Stimulated activated CD8-positive, alpha-beta memory T cell treated with anti-CD3 and anti-CD28 coated beads, Interleukin-7, amount 100 ng/mL, for 48 hours (primary cell): ENCODE measurements at regions not wholly inside any gene's neighbourhood (a gene's known extent, or its start where the extent isn't known, plus 50 kb on each side); places are given as distances from the start of the nearest gene placed in this dataset.

Experiments used
- DNase-seq, 2 donors: peaks; one replicate each; pipeline ENCODE4 v3.0.0-alpha.2; 2020; ENCODE audit warnings: low read depth in 1 of 2; ENCODE audit errors: extremely low read depth in 1 of 2

GRCh38 chr2:57893347-57893746 lies 153.3 kb upstream of the VRK2 start:
- DNase-seq, result no peak

- DNase-seq, result no peak
These were observed 152.8 kb upstream of the VRK2 start for GRCh38 chr2:57893786-57894185.

GRCh38 chr2:57894381-57894780 lies 152.2 kb upstream of the VRK2 start:
- no peak for DNase-seq

DNA sequence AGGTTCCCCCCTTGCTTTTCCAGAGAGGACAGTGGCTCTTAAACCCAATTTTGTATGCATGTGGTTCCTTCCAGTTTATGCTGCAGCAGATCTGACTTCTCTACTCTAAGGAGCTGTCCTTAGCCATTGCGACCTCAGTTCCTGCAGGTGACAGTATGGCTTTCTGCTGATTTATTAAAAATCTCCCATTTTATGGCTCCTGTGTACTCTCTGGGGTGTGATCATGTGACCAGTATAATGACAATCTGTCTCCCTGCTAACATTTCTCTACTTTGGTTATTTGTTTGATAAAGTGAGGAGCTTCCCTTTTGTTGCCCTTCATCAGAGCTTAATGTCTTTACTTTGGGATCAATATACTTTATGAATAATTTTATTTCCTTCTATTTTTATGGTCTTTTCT lies 148.7 kb upstream of the VRK2 start:
- DNase-seq, result no peak

DNA sequence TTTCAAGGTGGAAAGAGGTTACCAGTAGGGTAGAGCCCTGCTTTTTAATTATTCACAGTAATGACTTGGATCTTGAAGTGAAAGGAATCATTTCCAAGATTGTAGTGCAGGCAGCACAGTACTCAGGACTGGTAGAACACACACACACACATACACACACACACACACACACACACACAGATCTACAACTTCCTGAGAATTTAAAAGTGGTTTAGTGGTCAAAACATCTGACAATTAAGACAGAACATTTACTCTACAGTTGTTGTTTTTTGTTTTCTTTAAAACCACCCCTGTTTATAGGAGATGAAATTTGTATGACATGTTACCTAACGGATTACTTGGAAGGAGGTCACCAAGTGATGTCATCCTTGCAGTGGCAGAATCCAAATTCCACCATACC lies 146.7 kb upstream of the VRK2 start:
- DNase-seq, result no peak

DNA sequence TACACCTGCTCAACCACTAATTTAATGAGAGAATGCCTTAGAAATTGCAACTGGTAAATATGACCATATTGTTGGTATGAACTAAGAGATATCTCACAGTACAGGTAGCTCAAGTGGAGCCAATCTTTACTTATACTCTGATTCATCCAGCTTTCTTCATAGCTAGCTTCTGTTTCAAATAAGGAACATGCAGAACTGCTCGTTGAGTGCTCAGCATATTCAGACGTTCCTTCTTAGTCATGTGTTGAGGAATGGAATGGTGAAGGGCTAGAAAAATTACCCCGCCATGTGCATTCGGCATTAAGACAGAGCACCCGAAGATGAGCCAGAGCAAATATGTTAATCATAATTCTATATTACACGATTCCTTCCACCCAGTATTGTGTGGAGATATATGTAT lies 144.0 kb upstream of the VRK2 start:
- no peak for DNase-seq

DNA sequence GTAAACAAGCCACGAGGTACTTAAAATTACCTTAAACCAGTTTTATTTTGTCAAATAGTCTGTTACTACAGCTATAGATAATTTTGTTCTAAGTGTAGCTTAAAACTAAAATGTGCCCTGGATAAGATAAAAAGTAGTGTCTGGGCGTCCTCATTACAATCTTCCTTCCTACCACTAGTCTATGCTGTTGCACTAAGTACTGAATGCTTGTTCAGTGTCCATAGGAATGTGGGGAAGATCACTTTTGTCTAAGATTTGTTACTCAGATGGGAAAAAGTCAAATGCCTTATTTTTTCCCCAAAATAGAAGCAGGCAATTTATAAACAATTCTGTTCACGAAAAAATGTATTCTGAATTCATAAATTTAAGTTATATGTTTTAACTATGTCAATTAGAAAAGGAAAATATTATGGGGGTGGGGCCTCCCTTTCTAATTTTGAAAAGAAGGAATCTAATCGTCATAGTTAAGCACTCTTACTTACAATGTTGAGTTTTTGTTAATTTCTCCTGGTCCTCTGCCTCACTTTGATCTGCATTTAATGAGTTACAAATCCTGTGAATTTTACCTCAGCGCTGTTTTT lies 140.4 kb upstream of the VRK2 start:
- no peak for DNase-seq

- DNase-seq, result no peak
These were observed 139.2 kb upstream of the VRK2 start for GRCh38 chr2:57907411-57907810.

- no peak for DNase-seq
These were observed 137.9 kb upstream of the VRK2 start for GRCh38 chr2:57908736-57909161.

DNA sequence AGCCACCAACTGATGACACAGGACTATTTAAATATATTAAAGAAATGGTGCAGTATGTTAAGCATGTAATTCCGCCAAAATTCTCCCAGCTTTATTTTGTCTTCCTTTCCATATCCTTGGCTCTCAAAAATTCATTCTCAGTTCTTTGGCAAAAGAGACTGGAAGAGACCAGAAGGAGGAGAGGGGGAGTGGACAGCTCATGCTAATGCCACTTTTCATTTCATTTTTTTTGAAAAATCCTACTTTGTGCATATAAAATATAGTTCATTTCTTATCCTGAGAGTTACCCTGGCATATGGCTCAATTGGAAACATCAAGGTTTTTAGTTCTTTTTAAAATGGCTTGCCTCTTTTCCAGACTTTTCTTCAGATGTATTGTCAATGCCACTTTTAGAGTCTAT lies 128.5 kb upstream of the VRK2 start:
- DNase-seq, result no peak

DNA sequence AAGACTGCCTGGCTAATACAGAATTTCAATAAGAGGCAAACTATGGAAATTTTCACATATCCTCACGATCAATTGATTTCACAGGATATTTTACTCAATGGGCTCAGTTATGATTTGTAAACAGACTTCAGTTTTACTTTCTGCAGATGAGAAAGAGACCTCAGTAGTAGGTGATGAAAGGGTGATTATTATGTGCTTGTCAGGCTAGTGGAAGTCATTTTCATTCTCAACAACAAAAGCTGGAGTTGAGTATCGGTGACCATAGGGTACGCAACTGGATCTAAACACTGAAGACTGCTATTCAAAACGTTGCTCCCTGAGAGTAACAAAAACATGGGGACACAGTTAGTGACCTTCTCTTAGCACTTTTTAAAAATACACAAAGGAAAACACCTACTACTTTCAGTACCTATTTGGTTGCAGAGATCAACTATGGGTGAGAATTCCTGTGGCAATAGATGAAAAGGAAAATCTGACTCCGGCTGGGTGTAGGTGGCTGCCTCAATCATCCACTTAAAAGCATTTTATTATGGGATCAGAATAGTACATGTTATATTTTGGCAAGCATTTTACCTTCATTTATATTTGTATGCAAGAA lies 126.2 kb upstream of the VRK2 start:
- no peak for DNase-seq

GRCh38 chr2:57934659-57935058 lies 111.9 kb upstream of the VRK2 start:
- DNase-seq, result no peak

DNA sequence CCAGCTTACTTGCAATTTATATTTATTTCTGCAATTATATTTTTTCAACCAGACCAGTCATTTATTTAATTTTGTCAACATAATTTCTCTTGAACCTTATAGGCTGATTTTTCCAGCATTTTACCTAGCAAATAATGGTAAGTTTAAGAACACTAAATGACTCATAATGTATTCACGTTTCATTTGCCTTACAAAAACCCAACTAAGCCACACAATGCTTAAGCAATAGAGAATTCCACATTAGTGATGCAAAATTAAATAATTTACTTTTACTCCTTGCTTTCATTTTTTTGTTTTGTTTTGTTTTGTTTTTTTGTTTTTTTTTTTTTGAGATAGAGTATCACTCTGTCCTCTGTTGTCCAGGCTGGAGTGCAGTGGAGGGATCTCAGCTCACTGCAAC lies 110.4 kb upstream of the VRK2 start:
- DNase-seq, result no peak

DNA sequence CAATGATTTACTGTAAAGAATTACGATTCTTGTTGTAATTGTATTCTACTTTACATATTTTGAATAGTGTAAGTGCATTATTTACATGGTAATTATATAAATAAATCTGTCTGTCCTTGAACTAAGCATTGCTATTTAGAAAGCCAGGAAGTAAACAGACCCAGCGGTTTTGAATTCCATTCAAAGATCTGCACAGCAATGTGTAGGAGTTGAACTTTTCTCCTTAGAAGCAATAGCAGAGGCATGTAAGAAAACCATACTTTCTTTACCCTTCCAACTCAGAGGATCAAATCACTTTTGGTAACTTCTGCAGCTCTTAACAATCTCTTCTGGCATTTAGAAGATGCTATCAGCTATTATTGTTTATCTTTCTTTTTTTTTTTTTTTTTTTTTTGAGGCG lies 109.2 kb upstream of the VRK2 start:
- DNase-seq, result no peak

- DNase-seq, result no peak
These were observed 104.8 kb upstream of the VRK2 start for GRCh38 chr2:57941816-57942215.

- no peak for DNase-seq
These were observed 103.3 kb upstream of the VRK2 start for GRCh38 chr2:57943315-57943714.

DNA sequence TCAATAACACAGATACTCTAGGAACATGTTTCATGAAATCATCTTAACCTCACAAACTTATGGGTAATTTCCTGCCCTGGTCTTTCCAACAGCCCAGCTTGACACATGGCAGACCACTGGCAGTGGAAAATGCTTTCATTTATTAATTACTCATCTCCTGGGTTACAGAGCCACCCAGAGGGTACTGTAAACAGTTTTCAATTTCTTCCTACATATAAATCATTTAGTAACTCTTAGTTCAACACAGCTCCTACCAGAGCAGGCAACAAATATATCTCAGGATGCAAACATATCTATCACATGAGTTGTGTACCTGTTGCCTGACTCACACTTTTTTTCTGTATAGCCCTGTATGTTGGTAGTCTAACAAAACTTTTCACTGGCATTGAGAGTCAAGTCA lies 99.2 kb upstream of the VRK2 start:
- no peak for DNase-seq

DNA sequence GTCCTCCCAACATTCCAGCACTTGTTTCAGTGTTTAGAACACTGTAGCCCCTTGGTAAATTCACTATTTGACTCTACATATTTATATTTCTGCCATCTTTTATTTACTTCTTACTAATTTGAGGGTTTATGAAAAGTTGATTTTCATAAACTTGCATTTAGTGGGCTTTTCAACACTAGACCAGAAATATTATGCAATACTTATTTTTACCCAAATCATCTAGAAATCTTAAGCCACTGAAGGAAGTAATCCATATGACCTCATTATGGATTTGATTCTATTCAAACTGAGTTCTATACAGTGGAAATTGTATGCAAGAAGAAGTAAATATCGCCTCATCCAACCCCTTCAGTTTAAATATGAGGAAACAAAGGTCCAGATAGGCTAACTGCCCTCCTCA lies 92.6 kb upstream of the VRK2 start:
- DNase-seq, result no peak

GRCh38 chr2:57957238-57957637 lies 89.4 kb upstream of the VRK2 start:
- DNase-seq, result no peak

DNA sequence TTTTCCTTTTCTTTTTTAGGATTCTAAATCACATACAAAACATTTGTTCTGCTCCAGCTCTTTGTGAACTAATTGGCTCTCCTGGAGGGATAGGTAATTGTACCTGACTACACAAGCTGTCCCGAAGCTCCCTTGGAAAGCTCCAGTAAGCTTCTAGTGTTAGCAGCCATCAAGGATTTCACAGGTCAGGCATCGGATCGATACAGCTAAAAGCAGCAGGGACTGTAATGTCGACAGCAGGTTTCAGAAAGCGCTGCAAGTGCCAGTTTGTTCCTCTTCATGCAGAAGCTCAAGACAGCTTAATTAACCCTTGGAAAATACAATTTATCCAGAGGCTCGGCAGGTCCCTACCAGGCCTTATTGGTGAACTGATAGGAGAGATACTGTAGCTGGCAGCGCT lies 87.2 kb upstream of the VRK2 start:
- DNase-seq, result no peak

DNA sequence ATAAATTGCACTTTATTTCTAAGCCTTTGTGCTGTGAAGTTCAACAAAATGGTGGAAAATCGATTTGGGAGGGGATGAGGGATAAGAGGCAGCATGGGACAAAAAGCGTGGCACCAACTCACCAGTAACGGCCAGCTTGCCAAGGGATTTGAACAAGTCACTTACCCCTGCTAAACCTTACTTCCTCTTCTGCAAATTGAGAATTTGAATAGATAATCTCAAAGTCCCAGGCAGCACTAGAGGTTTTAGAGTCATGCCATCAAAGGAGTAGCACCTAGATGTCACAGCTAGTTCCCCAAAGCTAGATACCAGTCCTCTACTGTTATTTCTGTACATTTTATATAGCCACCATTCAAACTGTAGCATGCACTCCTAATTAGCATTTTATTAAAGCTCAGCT lies 83.7 kb upstream of the VRK2 start:
- DNase-seq, result no peak

GRCh38 chr2:57965219-57965618 lies 81.4 kb upstream of the VRK2 start:
- no peak for DNase-seq

DNA sequence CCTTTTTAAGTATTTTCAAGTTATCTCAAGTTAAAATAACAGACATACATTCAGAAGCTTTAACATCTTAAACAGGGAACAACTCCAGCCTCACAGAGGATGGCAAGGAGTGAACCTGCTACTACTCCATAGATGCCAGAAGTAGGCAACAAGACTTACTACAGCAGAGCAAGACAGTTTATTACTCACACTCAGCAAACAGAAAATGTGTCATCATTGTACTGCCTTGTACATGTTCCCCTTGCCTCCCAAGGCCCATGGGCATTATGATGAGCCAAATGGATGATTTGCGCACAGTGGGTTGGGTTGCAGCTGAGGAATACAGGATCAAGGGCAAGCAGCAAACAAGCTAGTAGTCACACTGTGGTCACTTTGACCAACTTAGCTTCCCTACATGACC lies 80.6 kb upstream of the VRK2 start:
- no peak for DNase-seq
